NCI-H1105 (cell line): ENCODE measurements at regions not wholly inside any gene's neighbourhood (a gene's known extent, or its start where the extent isn't known, plus 50 kb on each side); places are given as distances from the start of the nearest gene placed in this dataset.

Source experiments
- DNase-seq: peaks from one replicate; lab custom pipeline; 2025; lab: John Stamatoyannopoulos, UW

DNA sequence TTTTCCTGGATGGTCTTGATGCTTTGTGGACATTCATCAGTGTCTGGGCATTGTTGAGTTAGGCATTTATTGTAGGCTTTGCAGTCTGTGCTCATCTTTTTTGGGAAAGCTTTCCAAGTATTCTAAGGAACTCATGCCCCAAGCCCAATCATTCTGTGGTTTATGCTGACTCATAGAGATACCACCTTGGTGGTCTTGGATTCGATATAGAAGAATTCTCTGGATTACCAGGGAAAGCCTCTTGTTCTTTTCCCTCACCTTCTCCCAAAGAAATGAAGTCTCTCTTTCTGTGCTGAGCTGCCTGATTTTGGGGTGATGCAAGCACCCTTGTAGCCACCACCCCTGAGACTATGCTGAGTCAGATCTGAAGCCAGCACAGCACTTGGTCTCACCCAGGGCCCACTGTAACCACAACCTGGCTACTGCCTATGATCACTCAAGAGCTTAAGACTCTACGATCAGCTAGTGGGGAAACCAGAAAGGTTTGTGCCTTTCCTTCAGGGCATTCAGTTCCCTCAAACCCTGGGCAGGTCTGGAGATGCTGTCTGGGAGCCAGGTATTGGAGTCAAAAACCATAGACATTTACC, 422.6 kb downstream of the NUF2 start:
- no peak for DNase-seq

- no peak for DNase-seq
Observed at GRCh38 chr1:163745204-163745603, 423.4 kb downstream of the NUF2 start.

DNA sequence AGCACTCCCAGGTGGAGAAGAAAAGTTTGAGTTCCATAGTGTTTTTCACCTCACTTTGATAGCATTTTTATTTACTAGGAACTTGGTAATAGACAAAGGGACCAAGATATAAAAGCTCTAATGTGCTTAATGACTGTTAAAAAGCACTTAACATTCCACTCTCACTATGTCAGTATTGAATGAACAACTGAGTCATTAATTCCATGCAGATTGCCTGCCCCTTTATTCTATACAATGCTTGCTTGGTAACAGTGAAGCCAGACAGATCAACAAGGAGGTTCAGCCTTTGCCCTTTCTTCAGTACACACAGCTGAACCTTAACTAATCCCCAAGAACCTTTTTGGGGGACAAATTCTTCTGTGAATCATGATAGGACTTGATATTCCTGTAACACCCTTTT, 425.5 kb downstream of the NUF2 start:
- DNase-seq = no peak

GRCh38 chr1:163747855-163748254, 426.1 kb downstream of the NUF2 start:
- DNase-seq = no peak

DNA sequence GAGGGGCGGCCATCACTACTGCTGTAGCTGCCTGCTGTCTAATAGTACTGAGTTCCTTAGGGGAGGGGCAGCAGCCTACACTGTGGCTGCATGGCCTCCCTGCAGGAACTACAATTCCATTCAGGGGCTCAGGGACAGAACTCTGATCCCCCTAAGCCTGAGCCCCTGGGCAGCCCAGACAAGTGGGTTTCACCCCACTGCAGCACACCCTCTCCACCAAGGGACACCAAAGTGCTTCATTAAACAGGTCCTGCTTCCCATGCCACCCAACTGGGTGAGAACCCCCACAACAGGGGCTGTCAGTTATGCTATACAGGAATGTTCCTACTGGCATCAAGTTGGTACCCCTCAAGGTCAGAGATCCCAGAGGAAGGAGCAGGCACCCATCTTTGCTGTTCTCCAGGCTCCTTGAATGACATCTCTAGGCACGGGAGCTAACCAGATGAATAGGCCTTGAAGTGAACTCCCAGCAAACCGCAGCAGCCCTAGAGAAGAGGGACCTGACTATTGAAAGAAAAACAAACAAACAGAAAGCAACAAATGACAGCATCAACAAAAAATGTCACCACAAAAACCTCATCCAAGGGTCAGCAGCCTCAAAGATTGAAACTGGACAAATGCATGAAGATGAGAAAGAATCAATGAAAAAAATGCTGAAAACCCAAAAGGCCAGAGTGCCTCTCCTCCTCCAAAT, 437.4 kb downstream of the NUF2 start:
- DNase-seq = no peak

GRCh38 chr1:163761898-163762297, 440.1 kb downstream of the NUF2 start:
- no peak for DNase-seq

DNA sequence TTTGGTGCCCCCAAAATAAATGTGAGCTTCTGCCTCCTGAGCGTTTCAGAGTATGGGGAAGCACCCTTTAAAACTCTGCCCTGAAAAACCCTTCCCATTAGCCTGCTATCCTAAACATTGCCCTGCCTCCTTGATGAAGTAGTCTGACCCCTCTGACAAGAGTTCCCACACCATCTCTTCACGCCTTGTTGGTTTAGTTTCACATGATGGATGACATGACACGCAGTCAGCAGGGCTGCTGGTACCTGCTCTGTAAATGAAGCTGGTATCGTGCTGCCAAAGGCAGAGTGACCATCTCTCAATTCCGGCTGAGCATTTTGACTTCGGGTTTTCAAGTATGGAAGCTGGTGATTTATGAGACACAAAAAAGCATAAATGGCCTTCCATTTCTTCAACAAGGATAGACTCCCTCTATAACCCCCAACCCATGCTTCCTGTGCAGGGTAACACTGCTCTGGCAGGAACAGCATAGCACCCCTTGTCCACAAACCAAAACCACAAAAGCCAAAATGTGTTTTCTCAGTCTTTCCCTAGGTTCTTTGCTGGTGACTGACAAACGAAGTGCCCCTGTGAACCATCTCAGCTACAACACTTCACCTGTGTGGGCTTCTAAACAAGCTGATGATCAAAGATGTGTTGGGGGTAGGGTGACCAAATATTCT, 444.6 kb downstream of the NUF2 start:
- DNase-seq = no peak

DNA sequence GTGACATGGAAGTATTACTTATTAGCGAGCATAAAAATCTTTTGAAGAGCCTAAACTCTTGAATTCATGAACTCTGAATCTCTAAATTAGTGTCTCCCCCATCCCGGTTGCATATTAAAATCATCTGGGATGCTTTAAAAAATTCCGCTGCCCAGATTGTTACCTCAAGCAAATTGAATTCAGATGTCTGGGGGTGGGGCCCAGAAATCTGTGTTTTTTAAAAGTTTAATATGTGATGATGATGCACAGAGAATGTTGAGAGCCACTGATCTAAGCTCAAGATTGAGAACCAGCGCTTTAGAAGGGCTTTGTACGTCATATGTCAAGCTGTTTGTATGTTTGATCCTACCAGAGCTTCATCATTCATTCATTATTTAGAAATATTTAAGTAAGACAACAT, 446.8 kb downstream of the NUF2 start:
- DNase-seq = no peak

GRCh38 chr1:163770265-163770664, 448.5 kb downstream of the NUF2 start:
- DNase-seq = no peak

DNA sequence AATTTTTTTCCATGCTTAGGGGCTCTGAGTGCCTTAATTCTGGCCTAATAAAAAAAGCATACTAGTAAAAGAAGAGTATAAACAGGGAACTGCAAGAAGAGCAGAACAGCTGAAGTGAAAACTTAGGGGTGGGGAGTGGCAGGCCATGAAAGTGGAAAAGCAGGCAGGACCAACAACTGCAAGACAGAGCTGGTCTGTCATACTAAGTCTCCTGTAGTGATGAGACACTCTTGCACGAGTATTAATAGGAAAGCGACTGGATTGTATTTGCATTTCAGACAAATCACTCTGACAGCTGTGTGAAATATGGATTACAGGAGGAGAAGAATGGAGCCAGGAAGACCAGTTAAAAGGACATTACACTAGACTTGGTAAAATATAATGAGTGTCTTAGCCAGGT, 449.9 kb downstream of the NUF2 start:
- no peak for DNase-seq

- no peak for DNase-seq
Observed at GRCh38 chr1:163772246-163772645, 450.5 kb downstream of the NUF2 start.

GRCh38 chr1:163773396-163773795, 451.6 kb downstream of the NUF2 start:
- no peak for DNase-seq

- no peak for DNase-seq
Observed at GRCh38 chr1:163774401-163774945, 452.7 kb downstream of the NUF2 start.

GRCh38 chr1:163774978-163775620, 453.3 kb downstream of the NUF2 start:
- no peak for DNase-seq

DNA sequence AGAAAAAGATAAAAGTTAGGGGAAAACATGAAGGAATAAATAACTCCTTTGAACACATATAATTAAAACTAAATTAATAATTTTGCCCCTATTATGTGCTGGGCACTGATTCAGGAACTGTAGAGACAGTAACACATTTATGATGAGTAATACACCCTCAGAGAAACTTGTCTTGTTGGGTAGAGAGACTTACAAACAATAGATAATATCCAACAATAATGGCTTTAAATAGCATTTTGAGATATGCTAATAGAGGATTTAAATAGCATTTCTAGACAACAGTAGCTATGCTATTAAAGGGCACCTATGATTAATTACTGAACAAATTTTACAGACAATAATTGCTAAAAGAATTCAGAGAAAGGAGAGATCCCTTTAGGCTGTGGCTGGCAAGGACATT, 455.5 kb downstream of the NUF2 start:
- no peak for DNase-seq

- no peak for DNase-seq
Observed at GRCh38 chr1:163781146-163781545, 459.4 kb downstream of the NUF2 start.

- DNase-seq = no peak
Observed at GRCh38 chr1:163785868-163786405, 464.2 kb downstream of the NUF2 start.

- DNase-seq = no peak
Observed at GRCh38 chr1:163789911-163790310, 468.2 kb downstream of the NUF2 start.

DNA sequence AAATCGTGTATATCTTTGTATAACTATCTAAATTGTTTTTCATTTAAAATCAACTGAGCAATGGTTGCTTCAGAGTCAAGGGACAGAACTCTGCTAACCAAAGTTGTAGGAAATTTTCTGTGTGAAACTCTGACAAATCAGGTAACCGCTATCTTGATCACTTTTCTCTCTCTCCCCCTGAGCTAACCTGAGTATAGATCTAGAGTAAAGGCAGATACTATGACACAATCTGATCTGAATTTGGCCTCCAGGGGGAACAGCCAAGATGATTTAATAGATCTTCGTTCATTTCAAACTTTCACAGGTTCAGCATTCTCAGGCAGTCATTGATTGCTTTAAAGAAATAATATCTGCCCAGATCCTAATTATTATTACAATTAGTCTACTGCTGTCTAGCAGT, 472.8 kb downstream of the NUF2 start:
- DNase-seq = no peak

- no peak for DNase-seq
Observed at GRCh38 chr1:163796394-163796821, 474.7 kb downstream of the NUF2 start.

- no peak for DNase-seq
Observed at GRCh38 chr1:163797816-163798215, 476.1 kb downstream of the NUF2 start.

GRCh38 chr1:163799190-163799805, 477.5 kb downstream of the NUF2 start:
- peak; percentile 13 for DNase-seq
